SU-DHL-6 (cell line): ENCODE measurements at regions not wholly inside any gene's neighbourhood (a gene's known extent, or its start where the extent isn't known, plus 50 kb on each side); places are given as distances from the start of the nearest gene placed in this dataset.

Experiments
- H2AFZ ChIP-seq: fragments of 200-600 bp; sonication (generic); 2 replicates; pipeline ENCODE4 v1.6.1; 2014; ENCODE audit warnings: low read depth, mild to moderate bottlenecking, moderate library complexity, mixed read lengths, antibody characterized with exemption, low read length; ENCODE audit not compliant: severe bottlenecking
- H3F3A ChIP-seq: fragments of 200-600 bp; shearing (Covaris generic); 2 replicates; pipeline ENCODE4 v1.6.0; 2016; ENCODE audit warnings: antibody characterized with exemption, mild to moderate bottlenecking; ENCODE audit not compliant: insufficient read depth
- H3K27ac ChIP-seq: fragments of 200-600 bp; sonication (generic); 2 replicates; pipeline ENCODE4 v1.5.1; 2016; ENCODE audit warnings: low read depth, mild to moderate bottlenecking, low read length, moderate library complexity, mixed read lengths
- H3K27me3 ChIP-seq: fragments of 200-600 bp; sonication (generic), shearing (Covaris generic); 2 replicates; pipeline ENCODE4 v1.6.0; 2014; ENCODE audit warnings: mild to moderate bottlenecking, low read length
- H3K36me3 ChIP-seq: fragments of 200-600 bp; sonication (generic); 2 replicates; pipeline ENCODE4 v1.6.1; 2014; ENCODE audit warnings: mild to moderate bottlenecking, low read length, mixed read lengths
- H3K4me2 ChIP-seq: fragments of 300-600, 200-600 bp; shearing (Covaris generic), sonication (generic); 2 replicates; pipeline ENCODE4 v1.6.0; 2014; ENCODE audit warnings: low read length, low read depth, mild to moderate bottlenecking; ENCODE audit not compliant: poor library complexity, severe bottlenecking
- H3K4me3 ChIP-seq: fragments of 200-600 bp; sonication (generic); 2 replicates; pipeline ENCODE4 v1.5.1; 2014; ENCODE audit warnings: antibody characterized with exemption, low read length, mild to moderate bottlenecking, mixed read lengths; ENCODE audit not compliant: insufficient read depth, poor library complexity, severe bottlenecking
- H3K79me2 ChIP-seq: fragments of 200-600 bp; sonication (generic); 2 replicates; pipeline ENCODE4 v1.6.1; 2014; ENCODE audit warnings: mild to moderate bottlenecking, low read length, moderate library complexity; ENCODE audit not compliant: insufficient read depth
- H3K9ac ChIP-seq: fragments of 200-600 bp; sonication (generic); 2 replicates; pipeline ENCODE4 v1.7.0; 2014; ENCODE audit warnings: mild to moderate bottlenecking, low read length
- H3K9me2 ChIP-seq: fragments of 200-600 bp; sonication (generic); replicated peaks from 2 replicates; pipeline ENCODE4 v1.6.1; 2014; ENCODE audit warnings: low read length; ENCODE audit not compliant: insufficient read depth
- H3K9me3 ChIP-seq: fragments of 200-600 bp; sonication (generic); 2 replicates; pipeline ENCODE4 v1.6.1; 2014; ENCODE audit warnings: low read length, mixed read lengths; ENCODE audit not compliant: insufficient read depth
- H4K20me1 ChIP-seq: fragments of 200-600 bp; sonication (generic); 2 replicates; pipeline ENCODE4 v1.6.1; 2014; ENCODE audit warnings: low read depth, mild to moderate bottlenecking, antibody characterized with exemption, low read length, moderate library complexity, mixed read lengths
- EZH2phosphoT487 ChIP-seq: fragments of 200-600 bp; sonication (generic), shearing (Covaris generic); conservative IDR thresholded peaks from 2 replicates; pipeline ENCODE4 v1.6.1; 2018; ENCODE audit warnings: mild to moderate bottlenecking, antibody characterized with exemption, low read length, moderate library complexity, mixed read lengths
- TF ChIP-seq, protein P1 (sequence below): fragments of 200-600 bp; sonication (generic); IDR thresholded peaks from one replicate; pipeline ENCODE4 v1.5.1; 2017; ENCODE audit warnings: antibody characterized with exemption, mild to moderate bottlenecking, low read length, moderate library complexity; ENCODE audit not compliant: insufficient read depth, poor library complexity, severe bottlenecking

DNA sequence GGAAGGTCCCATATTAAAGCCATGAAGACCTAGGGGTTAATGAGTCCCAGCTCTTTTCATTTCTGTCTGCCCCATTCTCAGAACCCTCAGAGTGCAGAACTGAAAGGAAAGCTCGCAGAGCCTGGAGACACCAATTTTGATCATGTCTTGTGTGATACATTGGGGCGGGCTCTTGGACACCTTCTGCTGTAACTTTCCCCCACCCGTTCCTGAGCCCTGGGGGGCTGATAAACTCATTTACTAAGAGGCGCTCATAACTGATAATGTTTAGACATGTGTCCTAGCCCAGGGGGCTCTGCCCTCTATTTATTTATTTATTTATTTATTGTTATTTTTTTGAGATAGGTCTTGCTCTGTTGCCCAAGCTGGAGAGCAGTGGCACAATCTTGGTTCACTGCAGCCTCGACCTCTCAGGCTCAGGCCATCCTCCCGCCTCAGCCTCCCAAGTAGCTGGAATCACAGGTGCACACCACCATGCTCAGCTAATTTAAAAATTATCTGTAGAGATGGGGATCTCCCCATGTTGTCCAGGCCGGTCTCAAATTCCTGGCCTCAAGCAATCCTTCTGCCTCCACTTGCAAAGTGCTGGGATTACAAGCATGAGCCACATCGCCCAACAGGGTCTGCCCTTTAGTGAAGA lies 72.4 kb upstream of the HAAO start:
- no peak for TF ChIP-seq EZH2phosphoT487
- TF ChIP-seq, protein P1, sequence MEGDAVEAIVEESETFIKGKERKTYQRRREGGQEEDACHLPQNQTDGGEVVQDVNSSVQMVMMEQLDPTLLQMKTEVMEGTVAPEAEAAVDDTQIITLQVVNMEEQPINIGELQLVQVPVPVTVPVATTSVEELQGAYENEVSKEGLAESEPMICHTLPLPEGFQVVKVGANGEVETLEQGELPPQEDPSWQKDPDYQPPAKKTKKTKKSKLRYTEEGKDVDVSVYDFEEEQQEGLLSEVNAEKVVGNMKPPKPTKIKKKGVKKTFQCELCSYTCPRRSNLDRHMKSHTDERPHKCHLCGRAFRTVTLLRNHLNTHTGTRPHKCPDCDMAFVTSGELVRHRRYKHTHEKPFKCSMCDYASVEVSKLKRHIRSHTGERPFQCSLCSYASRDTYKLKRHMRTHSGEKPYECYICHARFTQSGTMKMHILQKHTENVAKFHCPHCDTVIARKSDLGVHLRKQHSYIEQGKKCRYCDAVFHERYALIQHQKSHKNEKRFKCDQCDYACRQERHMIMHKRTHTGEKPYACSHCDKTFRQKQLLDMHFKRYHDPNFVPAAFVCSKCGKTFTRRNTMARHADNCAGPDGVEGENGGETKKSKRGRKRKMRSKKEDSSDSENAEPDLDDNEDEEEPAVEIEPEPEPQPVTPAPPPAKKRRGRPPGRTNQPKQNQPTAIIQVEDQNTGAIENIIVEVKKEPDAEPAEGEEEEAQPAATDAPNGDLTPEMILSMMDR, result no peak

DNA sequence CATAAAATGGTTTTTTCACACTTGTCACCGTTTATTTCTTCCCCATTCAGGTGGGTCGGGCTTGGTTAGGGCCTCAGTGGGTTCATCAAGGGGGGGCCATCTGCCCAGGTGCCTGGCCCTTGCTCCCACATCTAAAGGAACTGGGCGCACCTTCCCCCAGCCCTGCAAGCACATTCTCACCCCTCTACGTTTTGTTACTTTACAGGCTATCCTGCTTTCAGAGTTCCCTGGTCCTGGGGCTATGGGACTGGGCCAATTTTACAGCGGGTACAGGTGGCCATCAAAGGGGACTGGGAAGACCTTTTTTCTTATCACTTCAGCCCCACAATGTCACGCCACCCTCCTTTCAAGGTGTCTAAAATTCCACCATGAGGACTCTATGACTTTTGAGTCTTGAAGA lies 71.8 kb upstream of the HAAO start:
- H3F3A ChIP-seq, result no peaks in the 10 kb centered on the region
- no peak overlapping the region for H2AFZ ChIP-seq
- H3K9ac ChIP-seq, result no peak overlapping the region
- H3K9me3 ChIP-seq, result peaks cover 11% of the 10 kb centered on the region; the same call in 1 of the 2 replicates
- no peak overlapping the region for H3K4me2 ChIP-seq
- no peaks in the 10 kb centered on the region for H4K20me1 ChIP-seq
- no peaks in the 10 kb centered on the region for H3K9me2 ChIP-seq
- H3K27ac ChIP-seq, result no peak overlapping the region
- H3K36me3 ChIP-seq, result no peaks in the 10 kb centered on the region
- TF ChIP-seq, protein P1, result no peak
- TF ChIP-seq EZH2phosphoT487, result no peak
- no peaks in the 10 kb centered on the region for H3K27me3 ChIP-seq
- no peak overlapping the region for H3K4me3 ChIP-seq
- no peaks in the 10 kb centered on the region for H3K79me2 ChIP-seq

More for the DNA sequence above, 72.4 kb upstream of the HAAO start:
- Histone ChIP-seq H3K4me3 (no peak overlapping the region), H3K9me2 (no peaks in the 10 kb centered on the region), H2AFZ (no peak overlapping the region), H3K79me2 (no peaks in the 10 kb centered on the region), H3K9ac (no peak overlapping the region), H3K36me3 (no peaks in the 10 kb centered on the region), H3K4me2 (no peak overlapping the region), H3K27ac (no peak overlapping the region), H4K20me1 (no peaks in the 10 kb centered on the region), H3K27me3 (no peaks in the 10 kb centered on the region), H3F3A (no peaks in the 10 kb centered on the region), H3K9me3 (peaks cover 11% of the 10 kb centered on the region; the same call in 1 of the 2 replicates)

DNA sequence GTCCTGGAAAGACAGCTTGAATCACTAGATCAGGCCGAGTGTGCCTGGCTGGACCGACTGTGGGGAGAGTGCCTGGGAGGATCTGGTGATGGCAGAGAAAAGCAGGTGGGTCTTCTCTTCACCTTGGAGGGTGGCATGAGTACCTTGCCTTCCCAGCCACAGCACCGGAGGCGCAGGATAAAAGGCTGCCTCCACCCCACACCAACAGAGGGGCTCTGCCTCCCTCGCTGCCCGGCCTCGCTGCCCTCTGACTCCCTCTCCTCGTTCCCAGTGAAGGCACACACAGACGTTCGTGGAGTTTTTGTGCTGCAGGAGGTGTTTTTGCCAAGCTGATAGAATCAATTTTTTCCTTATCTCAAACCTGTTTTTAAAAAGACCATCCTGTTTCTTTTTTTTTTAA lies 71.4 kb upstream of the HAAO start:
- Histone ChIP-seq H3K4me2 (no peak overlapping the region), H3K36me3 (no peaks in the 10 kb centered on the region), H3K9me2 (no peaks in the 10 kb centered on the region), H2AFZ (no peak overlapping the region), H3K9me3 (peaks cover 9% of the 10 kb centered on the region; the same call in 1 of the 2 replicates), H3K27me3 (no peaks in the 10 kb centered on the region), H3K4me3 (no peak overlapping the region), H4K20me1 (no peaks in the 10 kb centered on the region), H3K79me2 (no peaks in the 10 kb centered on the region), H3F3A (no peaks in the 10 kb centered on the region), H3K27ac (no peak overlapping the region), H3K9ac (no peak overlapping the region)
- TF ChIP-seq, protein P1, result no peak
- no peak for TF ChIP-seq EZH2phosphoT487
